ENCODE measurements at regions not wholly inside any gene's neighbourhood (a gene's known extent, or its start where the extent isn't known, plus 50 kb on each side); places are given as distances from the start of the nearest gene placed in this dataset.

- Mint-ChIP-seq H3K27me3 (ENCODE audit: low read depth) (no peaks in the 10 kb centered on the region), H3K4me3 (no peak overlapping the region), H3K36me3 (no peaks in the 10 kb centered on the region), H3K9me3 (no peaks in the 10 kb centered on the region), H3K27ac (no peak overlapping the region), H3K4me1 (no peaks in the 10 kb centered on the region)
- no peak for DNase-seq (ENCODE audit: low spot score)
- ChIA-PET POLR2A (no interaction called here), CTCF (no interaction called here)
- ATAC-seq, result no peak
- no peak for TF ChIP-seq SOX15 (CRISPR knock-in tag; IDR thresholded peaks at IDR 0.05)
- TF ChIP-seq ZNF317 (CRISPR knock-in tag; IDR thresholded peaks at IDR 0.05; ENCODE audit: borderline replicate concordance, low read depth), result no peak
- TF ChIP-seq ZNF138 (CRISPR knock-in tag; conservative IDR thresholded peaks at IDR 0.05), result no peak
- TF ChIP-seq ZNF512 (CRISPR knock-in tag; IDR thresholded peaks at IDR 0.05; ENCODE audit: borderline replicate concordance), result no peak
- TF ChIP-seq HMGXB4 (CRISPR knock-in tag; IDR thresholded peaks at IDR 0.05), result no peak
- no peak for TF ChIP-seq CTCF (IDR thresholded peaks at IDR 0.05)
- no peak for TF ChIP-seq E2F4 (CRISPR knock-in tag; IDR thresholded peaks at IDR 0.05; ENCODE audit: borderline replicate concordance, low read depth)
- TF ChIP-seq OVOL2 (CRISPR knock-in tag; IDR thresholded peaks at IDR 0.05; ENCODE audit: borderline replicate concordance), result no peak
- TF ChIP-seq ZNF532 (CRISPR knock-in tag; IDR thresholded peaks at IDR 0.05; ENCODE audit: borderline replicate concordance), result no peak
- TF ChIP-seq ZSCAN18 (CRISPR knock-in tag; IDR thresholded peaks at IDR 0.05), result no peak
- no peak for TF ChIP-seq RORB (CRISPR knock-in tag; IDR thresholded peaks at IDR 0.05)
- no peak for TF ChIP-seq ATF2 (CRISPR knock-in tag; IDR thresholded peaks at IDR 0.05; ENCODE audit: borderline replicate concordance, low read depth)
- no peak for TF ChIP-seq E2F5 (CRISPR knock-in tag; IDR thresholded peaks at IDR 0.05)
- TF ChIP-seq SP1 (CRISPR knock-in tag; conservative IDR thresholded peaks at IDR 0.05), result no peak
- no peak for TF ChIP-seq IRF1 (CRISPR knock-in tag; IDR thresholded peaks at IDR 0.05)
- TF ChIP-seq ZNF232 (CRISPR knock-in tag; IDR thresholded peaks at IDR 0.05), result no peak
- no peak for TF ChIP-seq E2F1 (CRISPR knock-in tag; IDR thresholded peaks at IDR 0.05)
Observed at GRCh38 chr9:118306801-118307200, 602.6 kb downstream of the TLR4 start.

Data from WTC11 (cell line).